GM23338 (cell line): ENCODE measurements at regions not wholly inside any gene's neighbourhood (a gene's known extent, or its start where the extent isn't known, plus 50 kb on each side); places are given as distances from the start of the nearest gene placed in this dataset.
A peak's percentile ranks its signal among the peaks of the same experiment; 100 is the strongest.

Experiments used
- ATAC-seq: fragments of 200-7000 bp; cut with Tn5 transposase; 3 replicates; pipeline ENCODE4 v1.9.1; 2020
- DNase-seq: peaks from one replicate; pipeline ENCODE4 v3.0.0-alpha.2; 2015; ENCODE audit warnings: low spot score
- H2AFZ ChIP-seq: fragments of 200-600 bp; sonication (generic); 2 replicates; pipeline ENCODE4 v1.8.0; 2016; ENCODE audit warnings: antibody characterized with exemption, mild to moderate bottlenecking, moderate library complexity
- H3F3A ChIP-seq: fragments of 200-600 bp; sonication (generic); replicated peaks from 2 replicates; pipeline ENCODE4 v1.8.0; 2017; ENCODE audit warnings: antibody characterized with exemption, mixed run types, low read depth
- H3K27ac ChIP-seq: fragments of 200-600 bp; sonication (generic); 2 replicates; pipeline ENCODE4 v1.6.1; 2016; ENCODE audit warnings: low read depth
- H3K27me3 ChIP-seq: fragments of 200-600 bp; sonication (generic); 2 replicates; pipeline ENCODE4 v1.8.0; 2016; ENCODE audit warnings: mild to moderate bottlenecking, mixed run types, moderate library complexity; ENCODE audit not compliant: insufficient read depth
- H3K36me3 ChIP-seq: fragments of 200-600 bp; sonication (generic); 2 replicates; pipeline ENCODE4 v1.8.0; 2016; ENCODE audit warnings: mild to moderate bottlenecking; ENCODE audit not compliant: insufficient read depth
- H3K4me1 ChIP-seq: fragments of 200-600 bp; sonication (generic); 2 replicates; pipeline ENCODE4 v1.8.0; 2016; ENCODE audit warnings: mild to moderate bottlenecking, moderate library complexity; ENCODE audit not compliant: insufficient read depth
- H3K4me2 ChIP-seq: fragments of 200-600 bp; sonication (generic); 2 replicates; pipeline ENCODE4 v1.7.1; 2017; ENCODE audit warnings: mixed run types
- H3K4me3 ChIP-seq: fragments of 200-600 bp; sonication (generic); 2 replicates; pipeline ENCODE4 v1.6.1; 2016; ENCODE audit warnings: mixed run types
- H3K79me2 ChIP-seq: fragments of 200-600 bp; sonication (generic); replicated peaks from 2 replicates; pipeline ENCODE4 v1.8.0; 2017; ENCODE audit warnings: mild to moderate bottlenecking; ENCODE audit not compliant: insufficient read depth
- H3K9me2 ChIP-seq: fragments of 200-600 bp; sonication (generic); 2 replicates; pipeline ENCODE4 v1.8.0; 2017; ENCODE audit not compliant: insufficient read depth
- H4K20me1 ChIP-seq: fragments of 200-600 bp; sonication (generic); replicated peaks from 2 replicates; pipeline ENCODE4 v1.8.0; 2017; ENCODE audit warnings: mild to moderate bottlenecking; ENCODE audit not compliant: insufficient read depth
- H3K27ac Mint-ChIP-seq: 2 replicates; pipeline ENCODE4 v1.8.0; 2020; ENCODE audit warnings: inconsistent platforms, mild to moderate bottlenecking, moderate library complexity, mixed read lengths
- H3K27me3 Mint-ChIP-seq: 3 replicates; pipeline ENCODE4 v1.8.0; 2022; ENCODE audit warnings: low read depth, mild to moderate bottlenecking, moderate library complexity, mixed read lengths, inconsistent platforms; ENCODE audit not compliant: insufficient read depth, poor library complexity
- H3K36me3 Mint-ChIP-seq: 3 replicates; pipeline ENCODE4 v1.8.0; 2021; ENCODE audit warnings: low read depth, mild to moderate bottlenecking, inconsistent platforms, moderate library complexity, mixed read lengths
- H3K4me1 Mint-ChIP-seq: 3 replicates; pipeline ENCODE4 v1.8.0; 2020; ENCODE audit warnings: mild to moderate bottlenecking, inconsistent platforms, mixed read lengths
- H3K4me3 Mint-ChIP-seq: 3 replicates; pipeline ENCODE4 v1.8.0; 2021; ENCODE audit warnings: moderate library complexity, mild to moderate bottlenecking, inconsistent platforms, mixed read lengths
- H3K9me3 Mint-ChIP-seq: 3 replicates; pipeline ENCODE4 v1.8.0; 2020; ENCODE audit warnings: moderate library complexity, mild to moderate bottlenecking, inconsistent platforms, mixed read lengths
- CREB1 ChIP-seq: fragments of 250-450 bp; sonication (Bioruptor Pico); IDR thresholded peaks from 2 replicates; pipeline ENCODE4 v1.5.0; 2020; ENCODE audit warnings: low read depth, mild to moderate bottlenecking, moderate library complexity
- CTCF ChIP-seq, 2 experiments: fragments of 200-600 bp in 1 of 2; sonication (generic) in 1 of 2; conservative IDR thresholded peaks; 2 replicates each; pipeline versions ENCODE4 v1.5.1 to v1.6.1; 2016 to 2017; ENCODE audit warnings: antibody characterized with exemption in 2 of 2, low read depth in 2 of 2, mild to moderate bottlenecking in 2 of 2, moderate library complexity in 1 of 2
- EZH2 ChIP-seq: fragments of 200-600 bp; sonication (generic); IDR thresholded peaks from one replicate; pipeline ENCODE4 v1.8.0; 2017; ENCODE audit warnings: antibody characterized with exemption, mild to moderate bottlenecking, low read depth; ENCODE audit not compliant: unreplicated experiment
- EZH2phosphoT487 ChIP-seq: fragments of 200-600 bp; sonication (generic); IDR thresholded peaks from one replicate; pipeline ENCODE4 v1.8.1; 2018; ENCODE audit warnings: antibody characterized with exemption; ENCODE audit not compliant: unreplicated experiment
- JUNB ChIP-seq: IDR thresholded peaks from one replicate; pipeline ENCODE4 v1.6.1; 2016; ENCODE audit warnings: antibody characterized with exemption; ENCODE audit not compliant: unreplicated experiment
- POLR2AphosphoS5 ChIP-seq: IDR thresholded peaks from 2 replicates; pipeline ENCODE4 v1.6.1; 2016; ENCODE audit warnings: antibody characterized with exemption, low read depth
- REST ChIP-seq: IDR thresholded peaks from one replicate; pipeline ENCODE4 v1.6.1; 2018; ENCODE audit warnings: antibody characterized with exemption; ENCODE audit not compliant: unreplicated experiment
- STAT1 ChIP-seq: IDR thresholded peaks from one replicate; pipeline ENCODE4 v1.6.1; 2016; ENCODE audit warnings: antibody characterized with exemption; ENCODE audit not compliant: unreplicated experiment
- ZNF114 ChIP-seq: fragments of 250-450 bp; sonication (Bioruptor Pico); IDR thresholded peaks from 2 replicates; pipeline ENCODE4 v1.5.0; 2020; ENCODE audit warnings: mild to moderate bottlenecking, moderate library complexity
- ZNF331 ChIP-seq: fragments of 250-450 bp; sonication (Bioruptor Pico); IDR thresholded peaks from 2 replicates; pipeline ENCODE4 v1.5.0; 2020; ENCODE audit warnings: low read depth, mild to moderate bottlenecking, moderate library complexity
- ZNF462 ChIP-seq: fragments of 250-450 bp; sonication (Bioruptor Pico); IDR thresholded peaks from 2 replicates; pipeline ENCODE4 v1.5.0; 2020; ENCODE audit warnings: mild to moderate bottlenecking, moderate library complexity

GRCh38 chr4:123874063-123874462 lies 477.5 kb downstream of the SPRY1 start (continued):
- TF ChIP-seq CTCF (conservative IDR thresholded peaks at IDR 0.05; ENCODE audit: low read depth in 2 of 2) (no peak), ZNF331 (no peak), STAT1 (no peak), EZH2phosphoT487 (no peak)

GRCh38 chr4:123876143-123876542 lies 479.5 kb downstream of the SPRY1 start:
- Histone ChIP-seq H3K4me3 (no peak overlapping the region), H3F3A (no peaks in the 10 kb centered on the region), H2AFZ (peak overlapping the region; percentile 5; the same call in 1 of the 2 replicates), H3K27ac (no peak overlapping the region), H3K4me2 (no peak overlapping the region), H3K9me2 (no peaks in the 10 kb centered on the region), H3K36me3 (no peaks in the 10 kb centered on the region), H3K4me1 (no peaks in the 10 kb centered on the region; the same call in 1 of the 2 replicates), H4K20me1 (no peaks in the 10 kb centered on the region), H3K79me2 (no peaks in the 10 kb centered on the region), H3K27me3 (no peaks in the 10 kb centered on the region)
- Mint-ChIP-seq H3K27ac (no peak overlapping the region), H3K27me3 (no peaks in the 10 kb centered on the region), H3K36me3 (peaks cover 10% of the 10 kb centered on the region; the same call in 1 of the 3 replicates), H3K9me3 (peaks cover 3% of the 10 kb centered on the region; the same call in 2 of the 3 replicates), H3K4me3 (no peak overlapping the region), H3K4me1 (peaks cover 7% of the 10 kb centered on the region; the same call in 2 of the 3 replicates)
- ATAC-seq (no peak), DNase-seq (no peak)
- TF ChIP-seq JUNB = no peak
- no peak for TF ChIP-seq CREB1 (CRISPR knock-in tag)
- TF ChIP-seq CTCF (conservative IDR thresholded peaks at IDR 0.05; ENCODE audit: low read depth in 2 of 2) = no peak
- no peak for TF ChIP-seq ZNF462 (CRISPR knock-in tag)
- TF ChIP-seq POLR2AphosphoS5 = no peak
- no peak for TF ChIP-seq ZNF114 (CRISPR knock-in tag)
- TF ChIP-seq EZH2 = no peak
- no peak for TF ChIP-seq REST
